HL-60/S4 (cell line): ENCODE measurements at regions not wholly inside any gene's neighbourhood (a gene's known extent, or its start where the extent isn't known, plus 50 kb on each side); places are given as distances from the start of the nearest gene placed in this dataset.

Source experiments
- in situ Hi-C: fragments of 300-500 bp; cut with MboI; formaldehyde crosslinking; loops from 2 replicates; pipeline ENCODE4 v1.14.3; 2022; ENCODE audit warnings: low sequenced_read_pairs

- in situ Hi-C loops, result no loop called here
Observed at GRCh38 chr10:78950656-78951587, 117.8 kb upstream of the ZMIZ1 start.

- in situ Hi-C loops, result no loop called here
Observed at GRCh38 chr10:78952030-78952429, 116.7 kb upstream of the ZMIZ1 start.

GRCh38 chr10:78952686-78953085, 116.1 kb upstream of the ZMIZ1 start:
- in situ Hi-C loops, result no loop called here

- in situ Hi-C loops, result no loop called here
Observed at GRCh38 chr10:78953113-78953798, 115.5 kb upstream of the ZMIZ1 start.

- in situ Hi-C loops, result no loop called here
Observed at GRCh38 chr10:78953799-78954297, 114.9 kb upstream of the ZMIZ1 start.

GRCh38 chr10:78954689-78955088, 114.1 kb upstream of the ZMIZ1 start:
- in situ Hi-C loops, result no loop called here

- in situ Hi-C loops, result no loop called here
Observed at GRCh38 chr10:78955206-78955605, 113.6 kb upstream of the ZMIZ1 start.

GRCh38 chr10:78956391-78956790, 112.4 kb upstream of the ZMIZ1 start:
- in situ Hi-C loops, result no loop called here

- in situ Hi-C loops, result no loop called here
Observed at GRCh38 chr10:78957471-78958039, 111.2 kb upstream of the ZMIZ1 start.

GRCh38 chr10:78959217-78959923, 109.4 kb upstream of the ZMIZ1 start:
- in situ Hi-C loops, result no loop called here

- in situ Hi-C loops, result no loop called here
Observed at GRCh38 chr10:78959924-78960285, 108.9 kb upstream of the ZMIZ1 start.

GRCh38 chr10:78960316-78960800, 108.4 kb upstream of the ZMIZ1 start:
- in situ Hi-C loops, result no loop called here

GRCh38 chr10:78961760-78962159, 107.0 kb upstream of the ZMIZ1 start:
- in situ Hi-C loops, result no loop called here

GRCh38 chr10:78963074-78964034, 105.4 kb upstream of the ZMIZ1 start:
- in situ Hi-C loops, result no loop called here

GRCh38 chr10:78964274-78964951, 104.4 kb upstream of the ZMIZ1 start:
- in situ Hi-C loops, result no loop called here

GRCh38 chr10:78964952-78965633, 103.7 kb upstream of the ZMIZ1 start:
- in situ Hi-C loops, result no loop called here

GRCh38 chr10:78966182-78966787, 102.5 kb upstream of the ZMIZ1 start:
- in situ Hi-C loops, result no loop called here

- in situ Hi-C loops, result no loop called here
Observed at GRCh38 chr10:78966844-78967488, 101.8 kb upstream of the ZMIZ1 start.
